Femur (tissue), 1 donor: ENCODE measurements at regions not wholly inside any gene's neighbourhood (a gene's known extent, or its start where the extent isn't known, plus 50 kb on each side); places are given as distances from the start of the nearest gene placed in this dataset.

Experiments used
- DNase-seq: peaks from one replicate; pipeline ENCODE4 v3.0.0-alpha.2; 2017

GRCh38 chr20:54272901-54273488 lies 65.1 kb downstream of the PFDN4 start:
- no peak for DNase-seq

DNA sequence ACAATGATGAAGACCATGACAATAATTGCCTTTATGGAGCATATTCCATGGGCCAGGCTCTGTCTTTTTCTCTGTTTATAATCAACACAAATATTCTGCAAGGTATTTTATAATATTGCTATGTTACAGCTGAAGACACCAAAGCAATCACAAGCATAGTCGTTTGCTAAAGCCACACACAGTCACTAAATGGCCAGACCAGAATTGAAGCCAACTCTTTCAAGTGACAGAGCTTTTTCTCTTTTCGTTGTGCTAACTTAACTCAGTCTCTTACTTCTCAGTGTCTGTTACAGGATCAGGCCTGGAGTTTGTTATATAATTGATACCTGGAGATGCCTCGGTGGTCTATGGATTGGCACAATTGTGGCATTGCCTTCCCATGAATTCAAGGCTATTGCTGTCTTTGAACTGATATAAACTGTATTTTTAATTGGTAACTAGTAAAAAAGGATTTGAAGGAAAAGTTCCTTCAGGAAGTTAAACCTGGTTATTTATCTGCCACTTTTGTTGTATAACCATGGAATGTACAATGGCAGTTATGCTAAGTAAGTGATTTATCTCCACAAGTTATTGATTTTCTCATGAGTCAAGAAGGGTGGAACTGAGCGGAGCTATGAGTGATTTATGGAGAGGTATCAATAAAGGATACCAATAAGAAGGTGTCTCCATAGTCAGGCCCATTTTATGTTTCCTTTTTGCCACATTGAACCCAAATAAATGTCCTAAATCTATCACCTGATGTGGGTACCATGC lies 67.6 kb downstream of the PFDN4 start:
- DNase-seq, result no peak

GRCh38 chr20:54276577-54277169 lies 68.8 kb downstream of the PFDN4 start:
- no peak for DNase-seq

DNA sequence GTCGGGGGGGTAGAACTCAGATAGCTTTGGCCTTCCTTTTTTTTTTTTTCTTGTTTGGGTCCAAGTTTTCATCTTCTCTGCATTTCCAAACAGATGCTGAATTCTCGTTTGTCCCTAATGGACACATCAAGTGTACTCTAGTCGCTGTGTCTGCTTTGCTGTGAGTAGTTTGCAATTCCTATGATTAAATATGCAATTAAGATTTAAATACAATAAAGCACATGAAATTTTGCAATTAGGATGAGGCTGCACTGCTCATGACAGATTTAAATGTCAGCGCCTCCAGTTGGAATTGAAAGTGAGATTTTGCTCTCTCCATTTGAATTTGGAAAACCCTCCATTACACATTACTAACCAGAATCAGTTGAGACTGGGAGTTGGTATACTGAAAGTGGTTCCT lies 70.4 kb downstream of the PFDN4 start:
- DNase-seq, result no peak

GRCh38 chr20:54282625-54283024 lies 74.7 kb downstream of the PFDN4 start:
- DNase-seq, result no peak

DNA sequence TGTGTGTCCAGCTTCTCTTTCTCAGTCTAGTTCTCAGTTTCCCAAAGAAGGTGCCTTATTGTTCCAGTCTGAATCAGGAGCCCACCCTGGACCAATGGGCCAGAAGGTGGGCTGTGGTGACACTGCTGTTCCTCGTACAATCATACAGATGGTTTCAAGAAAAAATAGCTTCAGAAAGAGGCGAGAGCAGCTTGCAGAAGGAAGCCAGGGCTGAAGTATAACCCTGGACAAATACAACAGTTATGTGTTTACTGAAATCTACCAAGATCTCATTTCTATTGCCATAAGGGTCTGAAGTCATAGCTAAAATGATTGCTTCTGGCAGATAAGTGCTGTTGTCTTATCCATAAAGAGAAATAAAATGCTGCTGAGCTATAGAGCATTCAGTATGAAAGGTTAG lies 75.4 kb downstream of the PFDN4 start:
- DNase-seq, result no peak

GRCh38 chr20:54284928-54285704 lies 77.2 kb downstream of the PFDN4 start:
- DNase-seq, result no peak

GRCh38 chr20:54290636-54291035 lies 82.7 kb downstream of the PFDN4 start:
- DNase-seq, result no peak

GRCh38 chr20:54291339-54292010 lies 83.6 kb downstream of the PFDN4 start:
- no peak for DNase-seq

DNA sequence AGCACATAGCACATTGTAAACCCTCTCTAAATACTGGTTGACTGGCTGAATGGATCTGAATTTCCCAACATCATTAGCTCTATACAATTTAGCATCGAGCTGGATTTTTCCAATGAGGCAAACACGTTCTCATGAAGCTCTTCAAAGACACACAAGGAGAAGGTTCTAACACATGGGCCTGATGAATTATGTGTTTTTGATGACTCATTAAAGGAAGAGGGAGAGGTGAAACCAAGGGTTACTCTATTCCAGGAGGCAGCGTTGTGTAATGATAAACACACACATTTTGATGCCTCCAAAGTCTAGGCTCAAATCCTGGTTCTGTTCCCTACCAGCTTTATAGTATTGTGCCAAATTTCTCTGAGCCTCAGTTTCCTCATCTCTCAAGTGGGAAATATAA lies 84.3 kb downstream of the PFDN4 start:
- DNase-seq, result no peak

DNA sequence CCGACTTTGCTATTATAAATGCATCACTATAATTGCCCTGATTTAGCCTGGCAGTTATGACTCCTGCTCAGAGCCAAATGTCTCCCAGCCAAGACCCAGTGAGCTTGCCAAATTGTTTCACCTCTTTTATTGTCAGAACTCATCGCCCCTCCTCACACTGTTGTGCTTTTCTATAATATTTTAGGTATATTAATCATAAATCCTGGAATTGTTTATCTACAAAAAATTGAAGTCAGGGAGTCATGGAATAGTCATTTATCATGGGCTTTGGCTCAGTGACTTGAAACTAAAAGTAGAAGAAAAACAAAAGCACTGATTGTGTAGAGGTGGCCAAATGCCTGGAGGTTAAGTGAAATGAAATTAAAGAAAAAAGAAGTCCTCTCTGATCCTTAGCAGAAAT lies 85.6 kb downstream of the PFDN4 start:
- no peak for DNase-seq

- no peak for DNase-seq
Measured at GRCh38 chr20:54294094-54294493, 86.2 kb downstream of the PFDN4 start.

DNA sequence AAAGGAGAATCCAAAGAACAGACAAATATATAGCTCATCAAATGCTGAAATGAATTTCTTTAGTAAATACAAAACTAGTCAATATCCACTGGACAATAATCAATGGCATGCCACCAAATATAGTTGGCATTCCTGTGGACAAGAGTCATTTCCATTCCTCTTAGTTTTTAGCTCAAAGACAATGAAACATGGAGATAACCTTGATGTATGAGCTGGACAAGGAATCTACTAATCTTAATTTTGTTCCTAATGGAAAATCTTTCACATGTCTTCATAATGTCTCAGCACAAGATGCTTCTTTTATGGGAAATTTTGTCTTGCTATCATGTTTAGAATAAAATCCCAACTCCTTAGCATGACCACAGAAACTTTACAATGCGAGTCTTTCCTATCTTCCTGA lies 87.8 kb downstream of the PFDN4 start:
- DNase-seq, result no peak

DNA sequence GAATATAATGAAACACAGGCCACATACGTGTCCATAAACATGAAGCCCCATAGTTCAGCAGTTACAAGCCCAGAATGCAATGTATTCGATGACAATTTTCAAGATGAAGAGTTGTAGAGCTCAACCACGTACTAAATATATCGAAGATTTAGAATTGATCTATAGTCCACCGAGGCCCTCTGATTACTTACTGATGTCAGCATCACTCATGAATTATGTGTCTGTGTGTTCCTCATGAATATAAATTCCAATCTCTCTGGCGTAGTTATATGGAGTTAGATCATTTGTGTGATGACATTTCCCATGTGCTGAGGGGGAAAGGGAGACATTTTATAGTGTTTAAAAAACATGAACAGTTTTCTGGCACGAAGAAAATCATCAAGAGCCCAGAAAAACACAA lies 97.5 kb downstream of the PFDN4 start:
- no peak for DNase-seq

- DNase-seq, result no peak
Measured at GRCh38 chr20:54306985-54307710, 99.3 kb downstream of the PFDN4 start.

- DNase-seq, result no peak
Measured at GRCh38 chr20:54308804-54309203, 100.9 kb downstream of the PFDN4 start.

GRCh38 chr20:54318892-54319291 lies 111.0 kb downstream of the PFDN4 start:
- no peak for DNase-seq

DNA sequence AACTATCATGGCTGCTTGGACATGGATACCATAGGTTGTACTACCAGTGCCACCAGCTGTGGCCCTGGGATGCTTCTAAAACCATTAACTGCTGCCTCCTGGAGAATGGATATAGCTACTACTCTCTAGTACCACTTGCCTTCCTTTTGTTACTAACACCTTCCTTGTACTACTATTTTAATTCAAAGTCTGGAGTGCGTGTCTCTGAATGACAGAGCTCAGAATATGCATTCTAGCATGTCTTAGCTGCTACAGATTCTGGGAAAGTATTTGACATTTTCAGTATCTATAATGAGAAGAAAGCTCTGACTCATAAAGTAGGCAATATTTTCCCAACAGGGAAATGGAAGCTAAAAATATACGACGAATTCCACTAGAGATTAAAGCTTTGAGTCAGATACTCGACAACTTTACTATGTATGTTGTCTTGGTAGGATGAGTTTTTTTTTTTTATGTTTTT lies 112.3 kb downstream of the PFDN4 start:
- no peak for DNase-seq

GRCh38 chr20:54321352-54322087 lies 113.6 kb downstream of the PFDN4 start:
- DNase-seq, result no peak

- no peak for DNase-seq
Measured at GRCh38 chr20:54323227-54323734, 115.4 kb downstream of the PFDN4 start.

- DNase-seq, result no peak
Measured at GRCh38 chr20:54324041-54324440, 116.2 kb downstream of the PFDN4 start.
